PFSK-1 (cell line): ENCODE measurements at regions not wholly inside any gene's neighbourhood (a gene's known extent, or its start where the extent isn't known, plus 50 kb on each side); places are given as distances from the start of the nearest gene placed in this dataset.

Experiments
- FOXP2 ChIP-seq: optimal IDR thresholded peaks from 2 replicates; pipeline ENCODE3; 2011; ENCODE audit warnings: borderline replicate concordance, control low read depth, inconsistent platforms; ENCODE audit not compliant: insufficient read depth; ENCODE audit errors: extremely low read length, extremely low read depth
- POLR2AphosphoS5 ChIP-seq: IDR thresholded peaks from 2 replicates; pipeline ENCODE4 v1.6.1; 2012; ENCODE audit warnings: low read depth, mild to moderate bottlenecking, control low read depth, low read length, moderate library complexity
- SIN3A ChIP-seq: IDR thresholded peaks from 2 replicates; pipeline ENCODE4 v1.6.1; 2012; ENCODE audit warnings: mild to moderate bottlenecking, low read length, moderate library complexity, borderline replicate concordance; ENCODE audit not compliant: insufficient read depth
- TAF1 ChIP-seq: IDR thresholded peaks from 2 replicates; pipeline ENCODE4 v1.6.1; 2012; ENCODE audit warnings: low read length, control low read depth, borderline replicate concordance; ENCODE audit not compliant: insufficient read depth
- TF ChIP-seq, protein P1 (sequence below), 2 experiments: IDR thresholded peaks; 2 replicates each; pipeline versions ENCODE4 v1.6.1 to v1.8.0; 2011 to 2012; ENCODE audit warnings: low read depth in 2 of 2, low read length in 2 of 2, control low read depth in 1 of 2, inconsistent platforms in 1 of 2, mild to moderate bottlenecking in 1 of 2, moderate library complexity in 1 of 2; ENCODE audit not compliant: insufficient read depth in 1 of 2

DNA sequence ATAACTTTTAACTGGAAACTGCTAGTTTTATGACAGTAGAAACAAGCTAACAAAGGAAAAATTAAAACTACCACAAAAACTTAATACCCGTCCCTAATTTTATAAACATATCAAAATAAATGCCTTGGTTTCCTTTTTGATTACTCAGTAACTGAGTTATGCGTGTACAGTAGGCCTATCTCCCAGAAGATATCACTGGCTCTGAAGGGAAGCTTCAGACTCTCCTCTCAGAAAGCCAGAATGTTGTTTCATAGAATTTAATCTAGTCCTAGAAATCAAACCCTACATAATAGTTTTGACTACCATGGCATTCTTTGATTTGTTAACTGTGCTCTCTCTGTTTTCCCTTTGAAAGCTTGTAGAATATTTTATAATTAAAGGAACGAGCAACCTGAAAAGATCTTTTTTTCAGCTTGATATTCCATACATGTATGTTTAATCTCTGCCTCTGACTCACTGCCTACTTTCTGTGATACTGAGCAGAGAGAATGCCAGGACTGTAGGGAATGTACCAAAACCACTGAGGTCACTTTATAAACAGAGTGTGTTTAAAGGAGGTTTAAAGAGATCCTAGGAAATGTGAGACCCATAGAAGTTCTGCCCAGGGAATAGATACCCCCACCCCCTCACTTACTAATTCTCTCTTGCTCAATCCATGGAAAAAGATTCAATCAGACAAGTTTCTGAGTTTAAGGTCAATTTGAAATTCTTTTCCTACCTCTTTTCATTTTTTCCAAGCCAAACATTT, 311.5 kb downstream of the HDGFL1 start:
- TF ChIP-seq, protein P1, sequence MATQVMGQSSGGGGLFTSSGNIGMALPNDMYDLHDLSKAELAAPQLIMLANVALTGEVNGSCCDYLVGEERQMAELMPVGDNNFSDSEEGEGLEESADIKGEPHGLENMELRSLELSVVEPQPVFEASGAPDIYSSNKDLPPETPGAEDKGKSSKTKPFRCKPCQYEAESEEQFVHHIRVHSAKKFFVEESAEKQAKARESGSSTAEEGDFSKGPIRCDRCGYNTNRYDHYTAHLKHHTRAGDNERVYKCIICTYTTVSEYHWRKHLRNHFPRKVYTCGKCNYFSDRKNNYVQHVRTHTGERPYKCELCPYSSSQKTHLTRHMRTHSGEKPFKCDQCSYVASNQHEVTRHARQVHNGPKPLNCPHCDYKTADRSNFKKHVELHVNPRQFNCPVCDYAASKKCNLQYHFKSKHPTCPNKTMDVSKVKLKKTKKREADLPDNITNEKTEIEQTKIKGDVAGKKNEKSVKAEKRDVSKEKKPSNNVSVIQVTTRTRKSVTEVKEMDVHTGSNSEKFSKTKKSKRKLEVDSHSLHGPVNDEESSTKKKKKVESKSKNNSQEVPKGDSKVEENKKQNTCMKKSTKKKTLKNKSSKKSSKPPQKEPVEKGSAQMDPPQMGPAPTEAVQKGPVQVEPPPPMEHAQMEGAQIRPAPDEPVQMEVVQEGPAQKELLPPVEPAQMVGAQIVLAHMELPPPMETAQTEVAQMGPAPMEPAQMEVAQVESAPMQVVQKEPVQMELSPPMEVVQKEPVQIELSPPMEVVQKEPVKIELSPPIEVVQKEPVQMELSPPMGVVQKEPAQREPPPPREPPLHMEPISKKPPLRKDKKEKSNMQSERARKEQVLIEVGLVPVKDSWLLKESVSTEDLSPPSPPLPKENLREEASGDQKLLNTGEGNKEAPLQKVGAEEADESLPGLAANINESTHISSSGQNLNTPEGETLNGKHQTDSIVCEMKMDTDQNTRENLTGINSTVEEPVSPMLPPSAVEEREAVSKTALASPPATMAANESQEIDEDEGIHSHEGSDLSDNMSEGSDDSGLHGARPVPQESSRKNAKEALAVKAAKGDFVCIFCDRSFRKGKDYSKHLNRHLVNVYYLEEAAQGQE (IDR thresholded peaks at IDR 0.05; ENCODE audit: insufficient read depth in 1 of 2, low read depth in 2 of 2, low read length in 2 of 2), result no peak
- TF ChIP-seq TAF1 (no peak), POLR2AphosphoS5 (no peak), FOXP2 (no peak), SIN3A (no peak)

DNA sequence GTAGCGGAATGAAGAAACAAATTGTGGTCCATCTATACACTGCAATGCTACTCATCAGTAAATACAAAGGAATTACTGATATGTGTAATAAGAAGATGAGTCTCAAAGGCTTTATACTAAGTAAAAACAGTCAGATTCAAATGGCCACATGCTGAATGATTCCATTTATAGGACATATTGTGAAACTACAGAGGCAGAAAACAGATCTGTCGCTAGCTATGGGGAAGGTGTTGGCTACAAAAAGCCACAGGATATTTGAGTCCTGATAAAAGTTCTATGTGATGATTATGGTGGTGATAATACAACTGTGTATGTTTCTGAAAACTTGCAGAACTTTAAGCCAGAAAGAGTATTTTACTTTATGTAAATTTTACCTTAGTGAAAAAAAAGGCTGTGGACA, 313.2 kb downstream of the HDGFL1 start:
- TF ChIP-seq TAF1 (no peak), SIN3A (no peak), FOXP2 (no peak)

DNA sequence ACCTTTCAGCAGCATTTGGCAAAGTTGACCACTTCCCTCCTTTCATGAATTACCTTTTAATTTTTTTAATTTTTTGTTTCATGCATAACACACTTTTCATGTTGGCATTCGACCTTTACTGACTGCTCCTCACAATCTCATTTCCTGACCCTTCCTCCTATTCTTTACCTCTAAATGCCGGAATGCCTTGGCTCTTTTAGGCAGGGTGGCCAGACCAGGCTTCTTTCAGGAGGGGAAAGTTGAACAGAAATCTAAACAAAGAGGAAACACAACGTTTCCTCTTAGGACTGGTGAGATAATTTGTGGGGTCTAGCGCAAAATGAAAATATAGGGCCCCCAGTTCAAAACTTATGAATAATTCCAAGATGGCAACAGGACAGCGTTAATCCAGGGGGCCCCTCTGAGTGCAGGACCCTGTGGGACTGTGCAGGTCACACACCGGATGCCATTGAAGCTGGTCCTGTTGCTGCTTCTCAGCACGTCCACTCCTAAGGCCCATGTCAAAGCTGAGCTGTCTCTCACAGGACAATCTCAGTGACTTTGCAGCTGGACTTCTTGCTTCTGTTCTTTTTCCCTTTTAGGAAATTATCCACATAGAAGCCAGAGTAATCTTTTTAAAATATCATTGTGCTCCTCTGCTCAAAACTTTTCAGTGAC, 313.8 kb downstream of the HDGFL1 start:
- TF ChIP-seq, protein P1 (IDR thresholded peaks at IDR 0.05; ENCODE audit: insufficient read depth in 1 of 2, low read depth in 2 of 2, low read length in 2 of 2), result no peak
- TF ChIP-seq FOXP2 (no peak), TAF1 (no peak), SIN3A (no peak), POLR2AphosphoS5 (no peak)

DNA sequence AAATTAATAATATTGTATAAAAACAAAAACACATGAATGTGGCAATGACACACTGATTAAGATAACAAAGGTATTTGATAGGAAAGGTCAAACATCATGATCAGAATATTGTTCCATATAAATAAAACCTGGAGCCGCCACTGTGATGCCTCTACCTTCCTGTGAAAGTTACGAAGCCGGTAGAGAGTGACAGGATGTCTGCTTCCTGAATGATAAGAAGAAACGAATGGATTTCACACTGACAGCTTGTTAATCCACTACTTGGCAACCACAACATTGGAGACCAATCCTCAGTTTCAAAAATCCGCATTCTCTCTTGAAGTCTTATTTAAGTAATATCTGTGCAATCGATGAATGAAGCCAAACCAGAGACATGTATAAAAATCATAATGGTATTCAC, 315.1 kb downstream of the HDGFL1 start:
- TF ChIP-seq FOXP2 (no peak), SIN3A (no peak), TAF1 (no peak), POLR2AphosphoS5 (no peak)
- TF ChIP-seq, protein P1 (IDR thresholded peaks at IDR 0.05; ENCODE audit: insufficient read depth in 1 of 2, low read depth in 2 of 2, low read length in 2 of 2), result no peak

DNA sequence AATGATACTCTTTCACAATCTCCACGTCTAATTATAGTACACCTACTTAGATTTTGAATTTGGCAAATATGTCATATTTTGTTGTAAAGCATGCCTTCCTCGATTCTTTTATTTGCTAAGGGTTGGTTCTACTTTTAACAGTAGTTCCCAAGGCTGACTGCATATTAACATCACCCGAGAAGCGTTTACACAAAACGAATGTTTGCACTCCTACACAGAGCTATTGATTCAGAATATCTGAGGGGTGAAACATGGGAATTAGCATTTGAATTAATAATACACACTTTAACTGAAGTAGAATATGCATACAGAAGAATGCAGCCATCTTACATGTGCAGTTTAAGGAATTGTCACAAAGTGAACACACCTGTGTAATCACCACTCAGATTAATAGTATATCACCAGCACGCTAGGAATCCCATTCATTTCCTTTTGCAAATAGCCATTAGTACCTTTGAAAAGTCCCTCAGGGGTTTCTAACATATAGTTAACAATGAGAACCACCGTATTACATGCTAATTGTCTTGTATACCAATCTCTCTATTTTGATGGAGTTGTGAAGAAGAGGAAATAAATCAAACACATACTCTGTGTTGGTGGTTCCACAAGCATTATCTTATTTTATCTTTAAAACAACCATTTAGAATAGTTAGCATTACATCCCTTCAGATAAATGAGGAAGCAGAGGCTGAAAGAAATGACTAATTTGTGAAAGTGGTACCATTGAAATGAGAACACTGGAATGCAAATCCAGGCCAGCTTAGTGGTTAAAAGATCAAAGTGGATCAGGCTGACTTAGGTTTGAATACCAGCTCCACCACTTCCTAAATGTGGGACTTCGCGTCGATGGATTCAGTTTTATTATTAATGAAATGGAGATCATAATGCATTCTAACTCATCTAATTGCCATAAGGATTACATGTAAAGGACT, 317.6 kb downstream of the HDGFL1 start:
- TF ChIP-seq TAF1, result no peak
- no peak for TF ChIP-seq POLR2AphosphoS5
- TF ChIP-seq, protein P1 (IDR thresholded peaks at IDR 0.05; ENCODE audit: insufficient read depth in 1 of 2, low read depth in 2 of 2, low read length in 2 of 2), result no peak
- TF ChIP-seq SIN3A, result no peak
- TF ChIP-seq FOXP2, result no peak
